ENCODE measurements at regions not wholly inside any gene's neighbourhood (a gene's known extent, or its start where the extent isn't known, plus 50 kb on each side); places are given as distances from the start of the nearest gene placed in this dataset.
A peak's percentile ranks its signal among the peaks of the same experiment; 100 is the strongest.

DNA sequence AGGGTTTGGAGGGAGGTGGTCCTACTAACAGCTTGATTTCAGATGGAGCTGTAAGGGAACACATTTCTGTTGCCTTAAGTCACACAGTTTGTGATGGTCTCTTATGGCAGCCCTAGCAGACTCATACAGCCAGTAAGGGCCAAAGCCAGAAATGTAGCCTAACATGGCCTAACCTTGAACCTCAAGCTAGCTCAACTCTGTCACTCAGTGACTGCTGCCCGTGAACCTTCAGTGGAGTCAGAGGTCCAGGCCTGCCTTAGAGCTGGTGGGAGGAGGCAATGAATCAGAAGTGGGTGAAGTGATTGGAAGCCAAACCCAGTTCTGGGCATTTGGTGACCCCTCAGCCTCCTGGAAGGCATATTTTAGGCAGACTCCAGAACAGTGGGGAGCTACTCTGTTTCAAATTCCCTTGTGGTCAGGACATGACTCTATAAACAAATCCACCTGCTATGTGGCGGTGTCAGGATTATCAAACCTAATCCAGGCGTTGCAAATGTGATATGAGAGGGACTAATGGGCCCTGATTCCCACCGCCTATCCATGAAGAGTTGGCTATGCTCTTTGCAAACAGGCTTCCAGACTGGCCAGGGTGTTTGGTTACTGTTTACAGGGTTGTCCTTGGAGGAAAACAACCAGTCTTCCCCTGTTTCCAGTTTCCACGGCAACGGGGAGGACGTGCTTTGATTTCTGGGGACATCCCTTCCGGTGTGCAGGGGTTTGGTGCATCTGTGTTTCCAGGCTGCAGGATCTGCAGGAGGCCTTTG, 105.9 kb upstream of the AGBL1 start:
- intact Hi-C loops (cut with DNase I) = no loop called here
- peak in 5 of 10 donors; percentile 4 to 79 (median 20) for DNase-seq

DNA sequence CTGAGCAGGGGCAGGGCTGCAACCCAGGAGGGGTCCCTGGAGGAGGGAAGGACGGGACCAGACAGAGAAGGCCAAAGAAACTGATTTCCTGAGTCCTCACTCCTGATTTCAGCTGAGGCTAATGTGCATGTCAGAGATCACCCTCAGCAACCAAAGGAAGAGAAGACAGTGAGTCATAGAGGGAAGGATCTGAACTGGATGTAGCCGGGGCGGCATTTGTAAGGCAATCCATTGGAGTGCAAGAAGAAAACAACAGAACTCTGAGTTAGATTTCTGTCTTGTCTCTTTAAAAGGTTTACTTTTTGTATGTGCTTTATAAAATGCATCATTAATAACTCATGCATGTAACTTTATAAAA, 105.3 kb upstream of the AGBL1 start:
- intact Hi-C loops (cut with DNase I) = no loop called here

GRCh38 chr15:85974742-85975141, 104.9 kb upstream of the AGBL1 start:
- no peak for DNase-seq
- intact Hi-C loops (cut with DNase I) = no loop called here

More for the DNA sequence above, 105.3 kb upstream of the AGBL1 start:
- DNase-seq = no peak

DNA sequence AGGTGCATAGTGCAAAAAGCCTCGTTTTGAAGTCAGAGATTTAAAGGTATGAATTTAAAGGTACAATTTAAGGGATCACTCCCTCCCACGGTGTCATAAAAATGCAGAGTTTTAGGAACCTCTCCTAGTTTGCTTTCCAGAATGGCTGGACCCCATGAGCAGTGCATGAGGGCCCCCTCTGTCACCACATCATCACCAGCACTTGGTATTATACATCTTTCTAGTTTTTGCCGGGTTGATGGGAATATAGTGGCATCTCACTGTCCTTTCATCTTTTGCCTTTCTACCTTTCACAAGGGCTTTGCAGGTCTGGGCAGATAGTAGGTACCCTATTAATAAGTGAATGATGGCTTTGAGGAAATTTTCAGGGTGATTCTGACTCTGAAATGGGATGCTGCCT, 103.6 kb upstream of the AGBL1 start:
- no peak for DNase-seq
- intact Hi-C loops (cut with DNase I) = no loop called here

DNA sequence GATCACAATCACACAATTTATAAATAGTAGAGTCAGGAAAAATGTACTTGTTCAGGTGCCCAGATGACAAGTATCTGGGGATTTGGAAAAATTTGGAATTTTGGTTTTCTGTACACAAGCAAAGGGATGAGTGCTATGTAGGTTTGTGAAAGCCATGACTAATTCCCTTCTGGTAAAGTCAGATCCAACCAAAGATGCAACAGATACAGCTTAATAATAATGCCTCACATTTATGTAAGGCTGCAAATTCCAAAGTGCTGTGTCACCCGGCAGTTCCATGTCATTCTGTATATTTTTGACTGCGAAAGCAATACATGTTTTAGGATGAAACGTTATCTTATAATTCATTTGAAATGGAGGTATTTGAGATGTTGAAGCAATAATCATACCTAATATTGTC, 102.7 kb upstream of the AGBL1 start:
- DNase-seq = no peak
- intact Hi-C loops (cut with DNase I) = no loop called here

DNA sequence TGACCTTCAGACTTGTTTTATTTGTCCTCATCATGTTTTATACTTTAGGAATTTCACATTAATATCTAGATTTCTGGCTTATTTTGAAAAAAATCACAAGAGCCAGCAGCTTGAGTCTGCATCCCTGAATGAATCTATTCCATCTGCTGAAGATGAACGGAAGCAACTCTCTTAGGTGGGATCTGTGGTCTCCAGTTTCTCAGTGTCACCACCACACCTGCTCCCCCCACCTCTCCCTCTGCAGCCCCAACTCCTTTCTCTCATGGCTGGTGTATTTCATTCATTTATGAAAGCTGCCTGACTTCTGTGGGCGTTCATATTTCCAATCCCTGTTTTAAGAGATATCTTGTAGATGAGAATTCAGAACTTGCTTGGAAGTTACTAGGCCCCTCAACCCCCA, 102.1 kb upstream of the AGBL1 start:
- intact Hi-C loops (cut with DNase I) = no loop called here
- no peak for DNase-seq

- intact Hi-C loops (cut with DNase I) = no loop called here
- DNase-seq = no peak
Observed at GRCh38 chr15:85979929-85980328, 99.7 kb upstream of the AGBL1 start.

- intact Hi-C loops (cut with DNase I) = no loop called here
Observed at GRCh38 chr15:85980946-85981345, 98.7 kb upstream of the AGBL1 start.

GRCh38 chr15:85984241-85984640, 95.4 kb upstream of the AGBL1 start:
- intact Hi-C loops (cut with DNase I) = no loop called here
- no peak for DNase-seq

More at GRCh38 chr15:85980946-85981345, 98.7 kb upstream of the AGBL1 start:
- DNase-seq = no peak

- no peak for DNase-seq
Observed at GRCh38 chr15:85986116-85986515, 93.6 kb upstream of the AGBL1 start.

DNA sequence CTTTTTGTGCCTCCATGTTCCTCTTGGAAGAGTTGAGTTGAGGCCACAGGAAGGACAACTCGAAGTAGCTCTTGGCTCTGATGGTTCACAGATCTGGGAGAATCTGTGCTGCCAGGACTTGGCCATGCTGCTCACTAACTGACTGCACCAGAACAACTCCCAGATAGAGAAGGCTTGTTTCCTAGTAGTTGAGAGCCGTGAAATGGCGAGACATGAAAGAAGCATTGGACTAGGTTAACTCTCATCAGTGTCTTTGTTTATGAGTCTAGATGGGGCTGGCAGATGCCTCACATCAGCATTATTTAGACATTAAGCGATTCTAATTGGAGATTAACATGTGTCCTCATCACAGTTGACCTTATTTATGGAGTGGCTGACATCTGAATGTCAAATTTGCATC, 92.9 kb upstream of the AGBL1 start:
- no peak for DNase-seq
- intact Hi-C loops (cut with DNase I) = no loop called here

More at GRCh38 chr15:85986116-85986515, 93.6 kb upstream of the AGBL1 start:
- intact Hi-C loops (cut with DNase I) = no loop called here

GRCh38 chr15:85988741-85989140, 90.9 kb upstream of the AGBL1 start:
- no peak for DNase-seq
- intact Hi-C loops (cut with DNase I) = no loop called here

GRCh38 chr15:85992224-85992623, 87.4 kb upstream of the AGBL1 start:
- DNase-seq = no peak
- intact Hi-C loops (cut with DNase I) = no loop called here

- intact Hi-C loops (cut with DNase I) = no loop called here
Observed at GRCh38 chr15:85993116-85993515, 86.6 kb upstream of the AGBL1 start.

GRCh38 chr15:85997618-85998017, 82.1 kb upstream of the AGBL1 start:
- intact Hi-C loops (cut with DNase I) = no loop called here
- DNase-seq = no peak

More at GRCh38 chr15:85993116-85993515, 86.6 kb upstream of the AGBL1 start:
- no peak for DNase-seq

DNA sequence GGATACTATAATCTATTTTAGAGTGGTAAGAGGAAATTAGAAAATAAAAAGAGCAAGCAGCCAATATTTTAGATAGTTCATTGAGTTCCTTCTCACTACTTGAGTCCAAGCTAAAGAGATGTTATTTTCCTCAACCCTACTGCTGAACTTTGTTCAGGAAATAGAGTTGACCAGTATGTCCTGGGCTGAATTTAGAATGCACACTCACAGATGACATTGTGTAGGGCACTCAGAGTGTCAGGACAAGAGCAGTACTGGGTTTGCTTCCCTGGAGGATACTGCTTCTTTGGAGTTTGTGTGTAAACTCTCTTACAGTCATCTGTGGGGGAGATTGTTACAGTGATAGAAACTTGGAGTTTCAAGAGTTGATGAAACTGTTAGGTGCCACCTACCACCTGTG, 80.0 kb upstream of the AGBL1 start:
- intact Hi-C loops (cut with DNase I) = no loop called here

DNA sequence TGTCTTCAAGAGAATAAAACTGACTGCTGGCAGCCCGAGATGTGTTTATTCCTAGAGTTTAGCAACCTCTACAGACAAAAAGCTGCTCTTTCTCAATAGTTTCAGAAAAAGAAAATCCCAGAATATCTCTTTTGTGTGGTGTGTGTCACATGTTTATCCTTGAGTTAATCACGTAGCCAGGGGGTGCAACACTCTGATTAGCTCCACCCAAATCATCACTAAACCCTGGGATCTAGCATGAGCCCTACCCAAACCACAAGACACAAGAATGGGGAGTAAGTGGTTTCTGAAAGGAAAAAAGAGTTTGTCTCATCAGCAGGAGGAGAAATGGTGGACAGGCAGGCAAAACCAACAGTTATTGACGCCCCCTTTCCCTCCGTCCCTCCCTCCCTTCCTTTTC, 78.5 kb upstream of the AGBL1 start:
- intact Hi-C loops (cut with DNase I) = no loop called here
- no peak for DNase-seq

More for the DNA sequence above, 80.0 kb upstream of the AGBL1 start:
- no peak for DNase-seq

- intact Hi-C loops (cut with DNase I) = no loop called here
- no peak for DNase-seq
Observed at GRCh38 chr15:86002444-86002843, 77.2 kb upstream of the AGBL1 start.

DNA sequence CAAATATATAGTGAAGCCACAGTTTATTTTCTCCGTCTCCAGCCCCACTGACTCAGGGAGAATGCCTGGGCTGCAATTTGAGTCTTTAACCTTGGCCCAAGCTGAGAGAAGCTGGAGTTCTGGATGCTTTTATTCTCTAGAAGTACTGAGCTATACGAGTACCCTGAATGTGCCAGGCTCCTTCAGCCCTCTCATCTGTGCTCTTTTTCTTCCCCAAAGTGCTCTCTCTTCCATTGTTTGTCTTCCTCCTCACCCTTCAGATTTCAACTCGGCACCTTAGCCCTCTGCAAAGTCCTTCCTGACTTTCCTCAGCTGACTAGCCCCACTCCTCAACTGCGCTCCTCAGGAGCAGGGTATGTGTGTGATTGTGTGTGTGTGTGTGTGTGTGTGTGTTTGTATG, 75.6 kb upstream of the AGBL1 start:
- intact Hi-C loops (cut with DNase I) = no loop called here
- no peak for DNase-seq

- DNase-seq = no peak
- intact Hi-C loops (cut with DNase I) = no loop called here
Observed at GRCh38 chr15:86006546-86006945, 73.1 kb upstream of the AGBL1 start.

- no peak for DNase-seq
- intact Hi-C loops (cut with DNase I) = no loop called here
Observed at GRCh38 chr15:86009727-86010126, 69.9 kb upstream of the AGBL1 start.

- no peak for DNase-seq
- intact Hi-C loops (cut with DNase I) = no loop called here
Observed at GRCh38 chr15:86010398-86010797, 69.3 kb upstream of the AGBL1 start.

GRCh38 chr15:86010891-86011290, 68.8 kb upstream of the AGBL1 start:
- intact Hi-C loops (cut with DNase I) = no loop called here

More at GRCh38 chr15:86010891-86011290, 68.8 kb upstream of the AGBL1 start:
- DNase-seq = no peak
